OCI-LY3 (cell line): ENCODE measurements at regions not wholly inside any gene's neighbourhood (a gene's known extent, or its start where the extent isn't known, plus 50 kb on each side); places are given as distances from the start of the nearest gene placed in this dataset.

Source experiments
- H2AFZ ChIP-seq: fragments of 200-600, 300-600 bp; shearing (Covaris generic); 2 replicates; pipeline ENCODE4 v1.6.0; 2014; ENCODE audit warnings: antibody characterized with exemption, low read depth, low read length
- H3K27ac ChIP-seq: fragments of 200-600, 300-600 bp; sonication (generic); 2 replicates; pipeline ENCODE4 v1.5.1; 2014; ENCODE audit warnings: mild to moderate bottlenecking, low read length, moderate library complexity, mixed read lengths
- H3K27me3 ChIP-seq: fragments of 200-600, 300-600 bp; sonication (generic); 2 replicates; pipeline ENCODE4 v1.6.1; 2014; ENCODE audit warnings: low read depth, low read length, mixed read lengths
- H3K36me3 ChIP-seq: fragments of 200-600, 300-600 bp; sonication (generic); replicated peaks from 2 replicates; pipeline ENCODE3; 2014; ENCODE audit warnings: low read depth, low read length, mixed read lengths
- H3K4me1 ChIP-seq: fragments of 300-600, 200-600 bp; sonication (generic); 2 replicates; pipeline ENCODE4 v1.6.1; 2014; ENCODE audit warnings: low read length, mixed read lengths
- H3K4me2 ChIP-seq: fragments of 200-600, 300-600 bp; sonication (generic); 2 replicates; pipeline ENCODE4 v1.6.1; 2014; ENCODE audit warnings: low read length, mixed read lengths
- H3K4me3 ChIP-seq: fragments of 300-600, 200-600 bp; sonication (generic); 2 replicates; pipeline ENCODE4 v1.5.1; 2014; ENCODE audit warnings: antibody characterized with exemption, mild to moderate bottlenecking, low read length, moderate library complexity
- H3K79me2 ChIP-seq: fragments of 300-600, 200-600 bp; shearing (Covaris generic); 2 replicates; pipeline ENCODE4 v1.6.1; 2014; ENCODE audit warnings: mild to moderate bottlenecking, low read length, mixed read lengths
- H3K9ac ChIP-seq: fragments of 300-600, 200-600 bp; shearing (Covaris generic); 2 replicates; pipeline ENCODE4 v1.6.0; 2014; ENCODE audit warnings: mild to moderate bottlenecking, low read length, moderate library complexity
- H3K9me3 ChIP-seq: fragments of 200-600, 300-600 bp; shearing (Covaris generic); 2 replicates; pipeline ENCODE4 v1.6.1; 2014; ENCODE audit warnings: low read length, mixed read lengths; ENCODE audit not compliant: insufficient read depth
- H4K20me1 ChIP-seq: fragments of 200-600, 300-600 bp; sonication (generic); 2 replicates; pipeline ENCODE4 v1.6.1; 2016; ENCODE audit warnings: low read length, mixed read lengths; ENCODE audit not compliant: insufficient read depth
- CTCF ChIP-seq: fragments of 200-600, 300-600 bp; sonication (generic); IDR thresholded peaks from 2 replicates; pipeline ENCODE4 v1.5.1; 2014; ENCODE audit warnings: antibody characterized with exemption, low read length, low read depth
- EZH2phosphoT487 ChIP-seq: fragments of 200-600 bp; shearing (Covaris generic); IDR thresholded peaks from 2 replicates; pipeline ENCODE4 v1.6.1; 2018; ENCODE audit warnings: antibody characterized with exemption, mixed run types, low read depth

- TF ChIP-seq EZH2phosphoT487: no peak
- H2AFZ ChIP-seq: no peak overlapping the region
- no peaks in the 10 kb centered on the region for H4K20me1 ChIP-seq
These were observed 225.7 kb downstream of the RPS24 start for GRCh38 chr10:78259391-78259790.

GRCh38 chr10:78260141-78260540 lies 226.5 kb downstream of the RPS24 start:
- Histone ChIP-seq H3K9me3 (no peaks in the 10 kb centered on the region), H3K36me3 (no peaks in the 10 kb centered on the region), H3K27ac (no peak overlapping the region), H3K9ac (no peak overlapping the region), H4K20me1 (no peaks in the 10 kb centered on the region), H3K4me2 (no peak overlapping the region), H3K79me2 (no peaks in the 10 kb centered on the region), H2AFZ (no peak overlapping the region), H3K27me3 (no peaks in the 10 kb centered on the region), H3K4me3 (no peak overlapping the region), H3K4me1 (no peaks in the 10 kb centered on the region)
- TF ChIP-seq CTCF: no peak
- TF ChIP-seq EZH2phosphoT487: no peak

More at GRCh38 chr10:78259391-78259790, 225.7 kb downstream of the RPS24 start:
- H3K4me3 ChIP-seq: no peak overlapping the region
- no peak overlapping the region for H3K4me2 ChIP-seq
- no peaks in the 10 kb centered on the region for H3K4me1 ChIP-seq
- no peak overlapping the region for H3K27ac ChIP-seq
- no peak overlapping the region for H3K9ac ChIP-seq
- no peaks in the 10 kb centered on the region for H3K27me3 ChIP-seq
- H3K79me2 ChIP-seq: no peaks in the 10 kb centered on the region
- H3K36me3 ChIP-seq: no peaks in the 10 kb centered on the region
- H3K9me3 ChIP-seq: no peaks in the 10 kb centered on the region

- no peaks in the 10 kb centered on the region for H4K20me1 ChIP-seq
- H2AFZ ChIP-seq: no peak overlapping the region
- no peaks in the 10 kb centered on the region for H3K27me3 ChIP-seq
- no peak overlapping the region for H3K27ac ChIP-seq
- no peaks in the 10 kb centered on the region for H3K4me1 ChIP-seq
- no peak overlapping the region for H3K9ac ChIP-seq
- no peaks in the 10 kb centered on the region for H3K79me2 ChIP-seq
- TF ChIP-seq EZH2phosphoT487: no peak
- no peaks in the 10 kb centered on the region for H3K9me3 ChIP-seq
- no peaks in the 10 kb centered on the region for H3K36me3 ChIP-seq
- H3K4me2 ChIP-seq: no peak overlapping the region
- no peak overlapping the region for H3K4me3 ChIP-seq
These were observed 227.0 kb downstream of the RPS24 start for GRCh38 chr10:78260680-78261079.

GRCh38 chr10:78261291-78261690 lies 227.6 kb downstream of the RPS24 start:
- Histone ChIP-seq H3K79me2 (no peaks in the 10 kb centered on the region), H4K20me1 (no peaks in the 10 kb centered on the region), H3K4me2 (no peak overlapping the region), H3K27ac (no peak overlapping the region), H3K9ac (no peak overlapping the region), H2AFZ (no peak overlapping the region), H3K4me1 (no peaks in the 10 kb centered on the region), H3K27me3 (no peaks in the 10 kb centered on the region), H3K36me3 (no peaks in the 10 kb centered on the region), H3K4me3 (no peak overlapping the region), H3K9me3 (no peaks in the 10 kb centered on the region)
- no peak for TF ChIP-seq EZH2phosphoT487
- no peak for TF ChIP-seq CTCF

GRCh38 chr10:78262860-78263259 lies 229.2 kb downstream of the RPS24 start:
- Histone ChIP-seq H3K4me2 (no peak overlapping the region), H3K79me2 (no peaks in the 10 kb centered on the region), H3K4me3 (no peak overlapping the region), H3K9me3 (no peaks in the 10 kb centered on the region), H3K9ac (no peak overlapping the region), H3K27me3 (no peaks in the 10 kb centered on the region), H3K27ac (no peak overlapping the region), H2AFZ (no peak overlapping the region), H3K36me3 (no peaks in the 10 kb centered on the region), H4K20me1 (no peaks in the 10 kb centered on the region), H3K4me1 (no peaks in the 10 kb centered on the region)
- no peak for TF ChIP-seq CTCF
- no peak for TF ChIP-seq EZH2phosphoT487
